PFSK-1 (cell line): ENCODE measurements at regions not wholly inside any gene's neighbourhood (a gene's known extent, or its start where the extent isn't known, plus 50 kb on each side); places are given as distances from the start of the nearest gene placed in this dataset.

Source experiments
- FOXP2 ChIP-seq: optimal IDR thresholded peaks from 2 replicates; pipeline ENCODE3; 2011; ENCODE audit warnings: borderline replicate concordance, control low read depth, inconsistent platforms; ENCODE audit not compliant: insufficient read depth; ENCODE audit errors: extremely low read length, extremely low read depth
- POLR2AphosphoS5 ChIP-seq: IDR thresholded peaks from 2 replicates; pipeline ENCODE4 v1.6.1; 2012; ENCODE audit warnings: low read depth, mild to moderate bottlenecking, control low read depth, low read length, moderate library complexity
- SIN3A ChIP-seq: IDR thresholded peaks from 2 replicates; pipeline ENCODE4 v1.6.1; 2012; ENCODE audit warnings: mild to moderate bottlenecking, low read length, moderate library complexity, borderline replicate concordance; ENCODE audit not compliant: insufficient read depth
- TAF1 ChIP-seq: IDR thresholded peaks from 2 replicates; pipeline ENCODE4 v1.6.1; 2012; ENCODE audit warnings: low read length, control low read depth, borderline replicate concordance; ENCODE audit not compliant: insufficient read depth
- TF ChIP-seq, protein P1 (sequence below), 2 experiments: IDR thresholded peaks; 2 replicates each; pipeline versions ENCODE4 v1.6.1 to v1.8.0; 2011 to 2012; ENCODE audit warnings: low read depth in 2 of 2, low read length in 2 of 2, control low read depth in 1 of 2, inconsistent platforms in 1 of 2, mild to moderate bottlenecking in 1 of 2, moderate library complexity in 1 of 2; ENCODE audit not compliant: insufficient read depth in 1 of 2

DNA sequence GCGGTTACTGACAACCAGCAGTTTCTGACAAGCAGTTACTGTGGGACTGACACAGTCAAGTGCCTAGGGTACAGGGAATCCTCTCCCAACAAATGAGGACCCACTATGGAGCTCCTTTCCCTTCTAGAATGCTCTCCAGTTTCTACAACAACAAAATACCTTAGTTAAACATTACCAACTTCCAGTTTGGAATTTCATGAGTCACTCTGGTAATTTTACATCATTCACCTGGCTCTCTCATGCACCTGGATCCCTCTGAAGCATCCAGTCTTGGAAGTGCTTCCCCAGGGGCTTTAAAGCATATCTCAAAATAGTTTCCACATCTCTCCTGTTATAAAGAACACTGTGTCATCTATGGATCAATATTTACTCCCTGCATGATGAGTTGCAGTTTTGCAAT is 286.7 kb upstream of the SPTLC3 start:
- no peak for TF ChIP-seq FOXP2

DNA sequence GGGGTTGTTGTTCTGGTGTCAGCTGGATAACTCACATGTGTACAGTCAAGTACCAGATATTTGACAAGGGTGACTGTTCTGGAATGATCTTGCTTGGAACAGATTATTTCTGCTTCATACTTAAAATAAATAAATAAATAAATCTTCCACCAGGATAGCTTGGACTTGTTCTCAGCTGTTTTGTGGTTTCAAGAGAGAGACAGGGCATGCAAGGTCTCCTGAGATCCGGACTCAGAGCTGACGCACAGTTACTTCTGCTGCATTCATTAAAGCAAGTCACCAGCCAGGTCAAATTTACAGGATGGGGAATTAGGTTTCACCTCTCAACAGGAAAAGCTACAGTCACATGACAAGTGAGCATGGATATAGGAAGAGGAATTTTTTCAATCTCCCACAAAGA is 285.0 kb upstream of the SPTLC3 start:
- TF ChIP-seq SIN3A (no peak), POLR2AphosphoS5 (no peak), TAF1 (no peak), FOXP2 (no peak)
- TF ChIP-seq, protein P1, sequence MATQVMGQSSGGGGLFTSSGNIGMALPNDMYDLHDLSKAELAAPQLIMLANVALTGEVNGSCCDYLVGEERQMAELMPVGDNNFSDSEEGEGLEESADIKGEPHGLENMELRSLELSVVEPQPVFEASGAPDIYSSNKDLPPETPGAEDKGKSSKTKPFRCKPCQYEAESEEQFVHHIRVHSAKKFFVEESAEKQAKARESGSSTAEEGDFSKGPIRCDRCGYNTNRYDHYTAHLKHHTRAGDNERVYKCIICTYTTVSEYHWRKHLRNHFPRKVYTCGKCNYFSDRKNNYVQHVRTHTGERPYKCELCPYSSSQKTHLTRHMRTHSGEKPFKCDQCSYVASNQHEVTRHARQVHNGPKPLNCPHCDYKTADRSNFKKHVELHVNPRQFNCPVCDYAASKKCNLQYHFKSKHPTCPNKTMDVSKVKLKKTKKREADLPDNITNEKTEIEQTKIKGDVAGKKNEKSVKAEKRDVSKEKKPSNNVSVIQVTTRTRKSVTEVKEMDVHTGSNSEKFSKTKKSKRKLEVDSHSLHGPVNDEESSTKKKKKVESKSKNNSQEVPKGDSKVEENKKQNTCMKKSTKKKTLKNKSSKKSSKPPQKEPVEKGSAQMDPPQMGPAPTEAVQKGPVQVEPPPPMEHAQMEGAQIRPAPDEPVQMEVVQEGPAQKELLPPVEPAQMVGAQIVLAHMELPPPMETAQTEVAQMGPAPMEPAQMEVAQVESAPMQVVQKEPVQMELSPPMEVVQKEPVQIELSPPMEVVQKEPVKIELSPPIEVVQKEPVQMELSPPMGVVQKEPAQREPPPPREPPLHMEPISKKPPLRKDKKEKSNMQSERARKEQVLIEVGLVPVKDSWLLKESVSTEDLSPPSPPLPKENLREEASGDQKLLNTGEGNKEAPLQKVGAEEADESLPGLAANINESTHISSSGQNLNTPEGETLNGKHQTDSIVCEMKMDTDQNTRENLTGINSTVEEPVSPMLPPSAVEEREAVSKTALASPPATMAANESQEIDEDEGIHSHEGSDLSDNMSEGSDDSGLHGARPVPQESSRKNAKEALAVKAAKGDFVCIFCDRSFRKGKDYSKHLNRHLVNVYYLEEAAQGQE (IDR thresholded peaks at IDR 0.05; ENCODE audit: insufficient read depth in 1 of 2, low read depth in 2 of 2, low read length in 2 of 2), result no peak

GRCh38 chr20:12728782-12729181 is 280.0 kb upstream of the SPTLC3 start:
- TF ChIP-seq POLR2AphosphoS5 (no peak), TAF1 (no peak), SIN3A (no peak), FOXP2 (no peak)
- TF ChIP-seq, protein P1 (IDR thresholded peaks at IDR 0.05; ENCODE audit: insufficient read depth in 1 of 2, low read depth in 2 of 2, low read length in 2 of 2), result no peak

GRCh38 chr20:12729326-12729725 is 279.4 kb upstream of the SPTLC3 start:
- TF ChIP-seq TAF1 (no peak), FOXP2 (no peak), SIN3A (no peak), POLR2AphosphoS5 (no peak)
- TF ChIP-seq, protein P1 (IDR thresholded peaks at IDR 0.05; ENCODE audit: insufficient read depth in 1 of 2, low read depth in 2 of 2, low read length in 2 of 2), result no peak

GRCh38 chr20:12733811-12734210 is 275.0 kb upstream of the SPTLC3 start:
- TF ChIP-seq TAF1, result no peak
- TF ChIP-seq FOXP2, result no peak
- TF ChIP-seq POLR2AphosphoS5, result no peak
- TF ChIP-seq, protein P1 (IDR thresholded peaks at IDR 0.05; ENCODE audit: insufficient read depth in 1 of 2, low read depth in 2 of 2, low read length in 2 of 2), result no peak
- TF ChIP-seq SIN3A, result no peak

GRCh38 chr20:12737497-12737896 is 271.3 kb upstream of the SPTLC3 start:
- TF ChIP-seq TAF1 (no peak), FOXP2 (no peak), SIN3A (no peak), POLR2AphosphoS5 (no peak)
- TF ChIP-seq, protein P1 (IDR thresholded peaks at IDR 0.05; ENCODE audit: insufficient read depth in 1 of 2, low read depth in 2 of 2, low read length in 2 of 2), result no peak
